Right cardiac atrium (tissue), 5 donors: ENCODE measurements at regions not wholly inside any gene's neighbourhood (a gene's known extent, or its start where the extent isn't known, plus 50 kb on each side); places are given as distances from the start of the nearest gene placed in this dataset.

Source experiments
- ATAC-seq, 2 donors: fragments of 200-7000 bp; cut with Tn5 transposase; one replicate each; pipeline versions ENCODE4 v1.8.0 to v1.9.1; 2020; ENCODE audit warnings: moderate library complexity in 2 of 2, mild to moderate bottlenecking in 1 of 2
- DNase-seq, 3 donors: peaks; one replicate each; pipeline ENCODE4 v3.0.0-alpha.2; 2020
- H3K27ac ChIP-seq: one replicate; pipeline ENCODE4 v1.5.1; 2013; ENCODE audit warnings: mild to moderate bottlenecking, low read length, control low read depth, moderate library complexity
- H3K27me3 ChIP-seq: one replicate; pipeline ENCODE4 v1.6.1; 2013; ENCODE audit not compliant: control insufficient read depth, insufficient read depth
- H3K4me1 ChIP-seq: one replicate; pipeline ENCODE4 v1.6.1; 2013; ENCODE audit warnings: low read length; ENCODE audit not compliant: control insufficient read depth, insufficient read depth
- H3K4me3 ChIP-seq: one replicate; pipeline ENCODE4 v1.5.1; 2013; ENCODE audit warnings: low read length, control low read depth
- H3K9me3 ChIP-seq: one replicate; pipeline ENCODE4 v1.6.1; 2013; ENCODE audit warnings: low read length; ENCODE audit not compliant: control insufficient read depth
- WGBS: extraction: QIAGEN DNeasy Blood & Tissue Kit; methylation state at CpG from one replicate; pipeline ENCODE4 v1.1.7; 2013; 5-methylcytosine and 5-hydroxymethylcytosine counted together
- intact Hi-C, 4 donors: fragments of 100-400 bp; cut with DNase I; formaldehyde crosslinking; loops; one replicate each; pipeline versions ENCODE4 v1.11.0 to v1.14.0; 2022 to 2023
- donor health status: healthy with polysubstance abuse.
- donor health status: DM: no; HTN: yes; CAD: no.
- donor health status: DM: no; HTN: no; CAD: no.
- donor health status: DM: no; HTN: yes; CAD: no; lungs with severe emphysema.
- donor health status: DM: yes; HTN: yes; CAD: no.

GRCh38 chr6:120576061-120576460 is 758.2 kb downstream of the TBC1D32 start:
- H3K27ac ChIP-seq: no peak overlapping the region
- ATAC-seq: no peak
- intact Hi-C loops: no loop called here
- H3K9me3 ChIP-seq: no peaks in the 10 kb centered on the region
- no peaks in the 10 kb centered on the region for H3K4me1 ChIP-seq
- 75% methylated on average over 4 of the region's 4 CpGs for WGBS
- H3K27me3 ChIP-seq: no peaks in the 10 kb centered on the region
- H3K4me3 ChIP-seq: no peak overlapping the region
- no peak for DNase-seq

GRCh38 chr6:120569714-120570113 is 764.6 kb downstream of the TBC1D32 start:
- H3K4me3 ChIP-seq: no peak overlapping the region
- H3K27me3 ChIP-seq: no peaks in the 10 kb centered on the region
- H3K27ac ChIP-seq: no peak overlapping the region
- no peaks in the 10 kb centered on the region for H3K4me1 ChIP-seq
- whole genome bisulfite sequencing: 74% methylated on average over 1 of the region's 1 CpG
- no peaks in the 10 kb centered on the region for H3K9me3 ChIP-seq
- DNase-seq (no peak), ATAC-seq (no peak)
- intact Hi-C loops: no loop called here

GRCh38 chr6:120564779-120565178 is 769.5 kb downstream of the TBC1D32 start:
- ATAC-seq (no peak), DNase-seq (no peak)
- Histone ChIP-seq H3K9me3 (no peaks in the 10 kb centered on the region), H3K27ac (no peak overlapping the region), H3K4me1 (no peaks in the 10 kb centered on the region), H3K27me3 (no peaks in the 10 kb centered on the region), H3K4me3 (no peak overlapping the region)
- WGBS: 81% methylated on average over 3 of the region's 3 CpGs
- intact Hi-C loops: no loop called here

- WGBS: 82% methylated on average over 2 of the region's 2 CpGs
- DNase-seq (no peak), ATAC-seq (no peak)
- no peaks in the 10 kb centered on the region for H3K9me3 ChIP-seq
- H3K4me1 ChIP-seq: no peaks in the 10 kb centered on the region
- intact Hi-C loops: no loop called here
- no peaks in the 10 kb centered on the region for H3K27me3 ChIP-seq
- H3K27ac ChIP-seq: no peak overlapping the region
- no peak overlapping the region for H3K4me3 ChIP-seq
These were observed 776.0 kb downstream of the TBC1D32 start for GRCh38 chr6:120558294-120558693.

GRCh38 chr6:120557554-120557953 is 776.7 kb downstream of the TBC1D32 start:
- ATAC-seq (no peak), DNase-seq (no peak)
- Histone ChIP-seq H3K4me1 (no peaks in the 10 kb centered on the region), H3K27me3 (no peaks in the 10 kb centered on the region), H3K27ac (no peak overlapping the region), H3K9me3 (no peaks in the 10 kb centered on the region), H3K4me3 (no peak overlapping the region)
- intact Hi-C loops: no loop called here
- WGBS: 67% methylated on average over 3 of the region's 3 CpGs

- ATAC-seq (no peak), DNase-seq (no peak)
- Histone ChIP-seq H3K4me3 (no peak overlapping the region), H3K27me3 (no peaks in the 10 kb centered on the region), H3K4me1 (no peaks in the 10 kb centered on the region), H3K9me3 (no peaks in the 10 kb centered on the region), H3K27ac (no peak overlapping the region)
- intact Hi-C loops: no loop called here
- 77% methylated on average over 1 of the region's 1 CpG for WGBS
These were observed 777.8 kb downstream of the TBC1D32 start for GRCh38 chr6:120556491-120556890.

GRCh38 chr6:120553353-120553752 is 780.9 kb downstream of the TBC1D32 start:
- intact Hi-C loops: no loop called here
- Histone ChIP-seq H3K4me1 (no peaks in the 10 kb centered on the region), H3K4me3 (no peak overlapping the region), H3K27ac (no peak overlapping the region), H3K27me3 (no peaks in the 10 kb centered on the region), H3K9me3 (no peaks in the 10 kb centered on the region)
- DNase-seq (no peak), ATAC-seq (no peak)
- WGBS: 82% methylated on average over 4 of the region's 4 CpGs

GRCh38 chr6:120545353-120545752 is 788.9 kb downstream of the TBC1D32 start:
- Histone ChIP-seq H3K9me3 (no peaks in the 10 kb centered on the region), H3K4me3 (no peak overlapping the region), H3K4me1 (no peaks in the 10 kb centered on the region), H3K27ac (no peak overlapping the region), H3K27me3 (no peaks in the 10 kb centered on the region)
- intact Hi-C loops: no loop called here
- 68% methylated on average over 2 of the region's 2 CpGs for WGBS
- ATAC-seq (no peak), DNase-seq (no peak)

GRCh38 chr6:120534954-120535353 is 799.3 kb downstream of the TBC1D32 start:
- Histone ChIP-seq H3K27ac (no peak overlapping the region), H3K4me3 (no peak overlapping the region), H3K4me1 (no peaks in the 10 kb centered on the region), H3K27me3 (no peaks in the 10 kb centered on the region), H3K9me3 (no peaks in the 10 kb centered on the region)
- ATAC-seq: no peak
- no peak for DNase-seq
- intact Hi-C loops: no loop called here

GRCh38 chr6:120526576-120526975 is 807.7 kb downstream of the TBC1D32 start:
- intact Hi-C loops: no loop called here
- DNase-seq: no peak
- H3K4me3 ChIP-seq: no peak overlapping the region
- H3K27ac ChIP-seq: no peak overlapping the region
- WGBS: 71% methylated on average over 2 of the region's 2 CpGs
- no peak for ATAC-seq
- H3K9me3 ChIP-seq: no peaks in the 10 kb centered on the region
- H3K27me3 ChIP-seq: no peaks in the 10 kb centered on the region
- no peaks in the 10 kb centered on the region for H3K4me1 ChIP-seq

- H3K4me3 ChIP-seq: no peak overlapping the region
- H3K27ac ChIP-seq: no peak overlapping the region
- intact Hi-C loops: no loop called here
- no peaks in the 10 kb centered on the region for H3K4me1 ChIP-seq
- WGBS: 65% methylated on average over 1 of the region's 1 CpG
- ATAC-seq: no peak
- H3K9me3 ChIP-seq: no peaks in the 10 kb centered on the region
- H3K27me3 ChIP-seq: no peaks in the 10 kb centered on the region
- no peak for DNase-seq
These were observed 819.7 kb downstream of the TBC1D32 start for GRCh38 chr6:120514544-120514943.

GRCh38 chr6:120511712-120512111 is 822.6 kb downstream of the TBC1D32 start:
- no peak overlapping the region for H3K4me3 ChIP-seq
- ATAC-seq (no peak), DNase-seq (no peak)
- no peaks in the 10 kb centered on the region for H3K4me1 ChIP-seq
- H3K27ac ChIP-seq: no peak overlapping the region
- intact Hi-C loops: no loop called here
- no peaks in the 10 kb centered on the region for H3K9me3 ChIP-seq
- H3K27me3 ChIP-seq: no peaks in the 10 kb centered on the region
